ENCODE measurements at regions not wholly inside any gene's neighbourhood (a gene's known extent, or its start where the extent isn't known, plus 50 kb on each side); places are given as distances from the start of the nearest gene placed in this dataset.

- DNase-seq: no peak
These were observed 327.1 kb downstream of the GLRX3 start for GRCh38 chr10:130463104-130463875.

- DNase-seq: peak; percentile 71
These were observed 327.7 kb downstream of the GLRX3 start for GRCh38 chr10:130463876-130464364.

GRCh38 chr10:130464426-130464825 is 328.2 kb downstream of the GLRX3 start:
- DNase-seq: peak; percentile 31

- no peak for DNase-seq
These were observed 330.2 kb downstream of the GLRX3 start for GRCh38 chr10:130466271-130466997.

- no peak for DNase-seq
These were observed 334.1 kb downstream of the GLRX3 start for GRCh38 chr10:130470286-130470685.

GRCh38 chr10:130470973-130471372 is 334.8 kb downstream of the GLRX3 start:
- DNase-seq: no peak

- no peak for DNase-seq
These were observed 335.3 kb downstream of the GLRX3 start for GRCh38 chr10:130471486-130471885.

GRCh38 chr10:130472236-130472635 is 336.0 kb downstream of the GLRX3 start:
- DNase-seq: no peak

GRCh38 chr10:130474591-130474990 is 338.4 kb downstream of the GLRX3 start:
- no peak for DNase-seq

GRCh38 chr10:130477360-130477759 is 341.2 kb downstream of the GLRX3 start:
- no peak for DNase-seq

GRCh38 chr10:130479146-130479545 is 343.0 kb downstream of the GLRX3 start:
- no peak for DNase-seq

- no peak for DNase-seq
These were observed 343.7 kb downstream of the GLRX3 start for GRCh38 chr10:130479926-130480325.

- DNase-seq: no peak
These were observed 344.3 kb downstream of the GLRX3 start for GRCh38 chr10:130480491-130480890.

- DNase-seq: no peak
These were observed 345.1 kb downstream of the GLRX3 start for GRCh38 chr10:130481076-130481930.

- DNase-seq: peak; percentile 70
These were observed 345.7 kb downstream of the GLRX3 start for GRCh38 chr10:130481936-130482335.

GRCh38 chr10:130483691-130484467 is 347.7 kb downstream of the GLRX3 start:
- peak; percentile 30 for DNase-seq

GRCh38 chr10:130484468-130485180 is 348.4 kb downstream of the GLRX3 start:
- no peak for DNase-seq

- no peak for DNase-seq
These were observed 349.2 kb downstream of the GLRX3 start for GRCh38 chr10:130485236-130485957.

GRCh38 chr10:130485958-130486895 is 350.0 kb downstream of the GLRX3 start:
- no peak for DNase-seq
